ENCODE measurements at regions not wholly inside any gene's neighbourhood (a gene's known extent, or its start where the extent isn't known, plus 50 kb on each side); places are given as distances from the start of the nearest gene placed in this dataset.

GRCh38 chr21:20523191-20523590, 475.0 kb upstream of the NCAM2 start:
- DNase-seq (ENCODE audit: low spot score), result no peak

GRCh38 chr21:20527731-20528460, 470.3 kb upstream of the NCAM2 start:
- no peak for DNase-seq (ENCODE audit: low spot score)

- DNase-seq (ENCODE audit: low spot score), result no peak
Observed at GRCh38 chr21:20537130-20537529, 461.1 kb upstream of the NCAM2 start.

DNA sequence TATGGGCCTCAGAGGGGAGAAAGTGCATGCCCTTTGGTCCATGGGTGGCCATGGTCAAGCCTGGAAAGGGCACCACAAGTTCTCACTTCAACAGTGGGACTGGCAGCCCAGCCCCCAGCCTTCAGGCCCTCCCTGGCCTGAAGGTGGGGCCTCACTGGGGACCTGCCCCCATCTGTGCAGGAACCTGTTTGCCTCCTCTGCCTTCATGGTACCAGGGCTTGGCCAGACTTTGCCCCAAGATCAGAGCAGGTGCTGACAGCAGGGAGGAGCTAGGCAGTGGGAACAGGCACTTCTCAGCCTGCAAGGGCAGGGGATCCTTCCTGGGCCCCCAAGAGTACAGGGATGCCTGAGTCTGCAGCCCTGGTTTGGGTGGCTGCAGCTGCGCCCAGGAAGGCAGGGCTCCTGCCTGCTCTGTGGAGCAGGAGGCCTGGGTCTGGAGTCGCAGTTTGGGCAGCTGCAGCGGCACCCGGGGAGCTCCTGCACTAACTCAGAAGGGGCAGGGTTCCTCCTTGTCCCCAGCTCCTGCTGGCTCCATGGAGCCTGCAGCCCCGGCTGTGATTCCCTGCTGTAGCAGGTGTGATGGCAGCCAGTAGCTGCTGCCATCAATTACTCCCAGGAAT, 460.1 kb upstream of the NCAM2 start:
- no peak for DNase-seq (ENCODE audit: low spot score)

GRCh38 chr21:20545454-20545853, 452.8 kb upstream of the NCAM2 start:
- DNase-seq (ENCODE audit: low spot score), result no peak

DNA sequence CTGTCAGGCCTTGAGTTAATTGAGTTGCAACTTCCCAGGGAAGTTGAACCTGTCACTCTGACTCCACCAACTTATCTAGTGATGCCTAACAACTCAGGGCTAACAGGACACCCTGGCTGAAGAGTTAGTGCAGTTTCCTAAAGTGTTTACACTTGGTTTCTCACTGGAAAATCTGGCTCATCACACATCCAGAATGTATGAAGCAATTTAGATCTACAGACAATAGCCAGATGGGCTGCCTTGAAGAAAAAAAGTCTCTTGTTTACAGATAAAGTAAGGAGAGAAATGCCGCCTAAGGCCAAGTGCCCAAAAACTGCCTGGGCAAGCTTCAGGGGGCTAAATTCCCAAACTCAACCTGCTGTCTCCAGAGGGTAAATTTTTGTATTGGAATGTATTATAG, 446.3 kb upstream of the NCAM2 start:
- no peak for DNase-seq (ENCODE audit: low spot score)

- no peak for DNase-seq (ENCODE audit: low spot score)
Observed at GRCh38 chr21:20554785-20555184, 443.4 kb upstream of the NCAM2 start.

GRCh38 chr21:20570824-20571232, 427.4 kb upstream of the NCAM2 start:
- no peak for DNase-seq (ENCODE audit: low spot score)

DNA sequence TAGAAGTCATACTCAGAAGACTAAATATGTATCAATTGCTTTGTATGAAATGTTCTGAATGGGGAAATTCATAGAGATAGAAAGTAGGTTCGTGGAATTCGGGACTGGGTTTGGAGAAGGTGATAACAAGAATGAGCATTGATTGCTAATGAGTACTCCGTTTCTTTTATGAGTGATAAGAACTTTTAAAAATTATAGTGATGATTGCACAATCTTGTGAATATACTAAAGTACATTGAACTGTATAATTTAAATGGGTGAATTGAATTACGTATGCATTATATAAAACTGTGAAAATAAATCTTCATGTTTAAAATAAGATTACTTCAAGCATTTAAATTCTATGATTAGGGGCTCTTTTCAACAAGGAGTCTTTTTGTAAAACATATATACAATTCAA, 425.6 kb upstream of the NCAM2 start:
- no peak for DNase-seq (ENCODE audit: low spot score)

DNA sequence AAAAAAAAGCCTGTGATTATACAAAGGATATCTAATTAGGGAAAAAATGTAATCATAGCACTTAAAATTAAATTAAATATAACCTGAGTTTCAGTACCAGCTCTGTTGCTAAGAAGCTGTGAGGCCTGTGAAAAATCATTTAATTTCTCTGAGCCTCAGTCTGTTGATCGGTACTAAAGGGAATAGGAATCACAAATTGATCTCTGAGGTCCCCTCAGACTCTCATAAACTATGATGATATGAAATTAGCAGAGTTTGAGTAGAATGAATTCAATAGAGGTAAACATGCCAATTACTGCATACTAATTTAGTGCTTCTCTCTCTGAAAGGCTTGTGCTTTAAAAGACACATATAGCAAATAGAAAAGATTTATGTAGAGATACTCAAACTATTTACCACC, 416.8 kb upstream of the NCAM2 start:
- no peak for DNase-seq (ENCODE audit: low spot score)

GRCh38 chr21:20591284-20591683, 406.9 kb upstream of the NCAM2 start:
- no peak for DNase-seq (ENCODE audit: low spot score)

- DNase-seq (ENCODE audit: low spot score), result no peak
Observed at GRCh38 chr21:20592463-20592862, 405.7 kb upstream of the NCAM2 start.

- no peak for DNase-seq (ENCODE audit: low spot score)
Observed at GRCh38 chr21:20603236-20603635, 395.0 kb upstream of the NCAM2 start.

- no peak for DNase-seq (ENCODE audit: low spot score)
Observed at GRCh38 chr21:20611008-20611407, 387.2 kb upstream of the NCAM2 start.

- no peak for DNase-seq (ENCODE audit: low spot score)
Observed at GRCh38 chr21:20613654-20614053, 384.6 kb upstream of the NCAM2 start.

- no peak for DNase-seq (ENCODE audit: low spot score)
Observed at GRCh38 chr21:20617130-20617529, 381.1 kb upstream of the NCAM2 start.

DNA sequence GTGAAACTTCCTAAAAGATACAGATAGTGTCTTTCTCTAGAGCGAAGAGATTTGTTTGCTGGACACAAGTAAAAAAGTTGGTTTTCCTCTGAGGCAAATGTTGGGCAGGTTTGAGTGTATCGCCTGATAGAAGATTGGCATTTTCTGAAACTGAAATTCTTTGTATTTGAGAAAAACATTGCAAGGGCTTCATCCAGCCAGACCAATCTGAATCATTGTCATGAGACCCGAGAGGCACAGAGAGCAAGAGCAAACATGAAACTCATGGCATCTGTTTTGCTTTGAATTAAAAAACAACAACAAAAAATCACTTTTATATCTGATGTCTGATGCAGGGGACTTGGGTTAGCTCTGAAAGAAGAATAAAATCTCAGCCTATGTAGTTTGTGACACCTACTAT, 379.3 kb upstream of the NCAM2 start:
- no peak for DNase-seq (ENCODE audit: low spot score)

DNA sequence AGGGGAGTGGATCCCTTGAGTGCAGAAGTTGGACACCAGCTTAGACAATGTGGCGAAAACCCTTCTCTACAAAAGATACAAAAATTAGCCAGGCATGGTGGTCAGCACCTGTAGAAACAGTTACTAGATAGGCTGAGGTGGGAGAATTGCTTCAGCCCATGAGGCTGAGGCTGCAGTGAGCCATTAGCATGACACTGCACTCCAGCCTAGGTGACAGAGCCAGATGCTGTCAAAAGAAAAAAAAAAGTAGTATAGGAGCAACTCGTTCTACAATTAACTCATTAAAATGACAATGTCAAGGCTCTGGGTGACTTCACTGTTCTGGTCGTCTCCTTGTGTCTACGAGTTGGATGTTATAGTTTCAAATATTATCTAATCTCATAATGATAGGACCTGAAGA, 370.6 kb upstream of the NCAM2 start:
- DNase-seq (ENCODE audit: low spot score), result no peak

DNA sequence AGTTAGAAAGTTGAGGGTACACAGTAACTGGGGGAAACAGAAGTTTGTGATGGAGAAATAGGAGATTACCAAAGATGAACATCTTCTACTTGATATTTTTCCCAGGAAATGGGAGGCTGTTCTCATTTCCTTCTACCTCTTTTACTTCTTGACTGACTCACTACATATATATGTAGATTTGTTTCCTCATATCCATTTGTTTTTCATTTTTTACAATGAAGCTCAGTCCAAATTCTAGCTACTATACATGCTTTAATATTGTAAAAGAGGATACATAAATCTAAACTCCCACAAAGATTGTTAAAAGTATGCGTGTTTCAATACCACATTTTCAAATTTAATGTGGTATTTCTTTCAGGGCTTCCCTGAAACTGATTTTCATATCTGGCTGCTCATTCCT, 366.6 kb upstream of the NCAM2 start:
- no peak for DNase-seq (ENCODE audit: low spot score)

DNA sequence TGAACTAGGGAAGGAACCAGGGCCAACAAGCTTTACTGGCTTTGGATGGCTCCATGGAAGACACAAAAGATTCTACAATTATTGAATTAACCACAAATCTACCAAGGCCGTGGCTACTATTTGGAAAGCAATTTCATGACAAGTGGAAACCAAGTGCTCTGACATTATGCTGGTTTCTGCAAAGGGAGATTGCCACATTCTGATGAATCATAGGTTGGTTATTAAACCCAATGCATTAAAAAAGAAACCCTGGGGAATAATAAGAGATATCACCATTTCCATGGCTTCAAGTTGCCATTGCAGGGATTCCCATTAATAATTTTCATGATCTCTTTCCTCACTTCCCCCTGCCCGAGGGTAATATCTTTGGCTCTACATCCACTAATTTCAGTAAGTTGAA, 359.2 kb upstream of the NCAM2 start:
- DNase-seq (ENCODE audit: low spot score), result no peak

- no peak for DNase-seq (ENCODE audit: low spot score)
Observed at GRCh38 chr21:20641241-20641640, 357.0 kb upstream of the NCAM2 start.

- DNase-seq (ENCODE audit: low spot score), result no peak
Observed at GRCh38 chr21:20642681-20643080, 355.5 kb upstream of the NCAM2 start.

DNA sequence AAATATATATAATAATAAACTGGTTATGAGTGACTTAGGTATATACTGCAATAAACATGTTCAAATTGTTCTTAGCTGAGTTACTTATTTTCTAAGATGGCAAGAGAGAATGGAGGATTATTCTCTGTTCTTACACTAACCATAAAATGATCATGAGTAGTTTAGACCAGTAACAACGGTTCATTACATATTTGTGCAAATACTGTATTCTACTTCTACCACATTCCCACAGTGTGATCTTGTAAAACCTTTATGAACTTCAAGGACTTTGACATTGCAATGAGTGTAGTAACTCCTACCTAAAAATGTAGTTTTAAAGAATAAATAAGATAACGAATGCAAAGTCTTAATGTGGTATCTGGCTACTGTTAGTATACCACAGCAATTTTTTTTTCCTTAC, 353.7 kb upstream of the NCAM2 start:
- no peak for DNase-seq (ENCODE audit: low spot score)

DNA sequence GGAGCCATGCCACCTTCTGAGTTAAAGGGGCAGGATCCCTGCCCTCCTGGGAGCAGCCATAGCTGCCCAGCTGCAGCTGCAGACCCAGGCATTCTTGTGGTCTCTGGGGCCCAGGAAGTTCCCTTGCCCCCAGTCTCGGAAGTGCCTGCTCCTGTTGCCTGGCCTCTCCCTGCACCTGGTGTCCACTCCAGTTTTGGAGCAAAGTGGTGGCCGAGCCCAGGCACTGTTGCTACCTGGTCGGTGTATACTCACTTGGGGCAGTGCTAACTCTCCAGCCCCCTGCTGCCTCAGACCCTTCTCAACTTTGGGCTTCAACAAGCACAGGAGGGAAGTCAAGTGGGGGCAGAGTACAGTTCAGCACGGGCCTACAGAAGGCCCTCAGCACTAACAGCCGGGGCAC, 352.9 kb upstream of the NCAM2 start:
- no peak for DNase-seq (ENCODE audit: low spot score)

All from HuH-7 (cell line).